ENCODE measurements at regions not wholly inside any gene's neighbourhood (a gene's known extent, or its start where the extent isn't known, plus 50 kb on each side); places are given as distances from the start of the nearest gene placed in this dataset.

DNA sequence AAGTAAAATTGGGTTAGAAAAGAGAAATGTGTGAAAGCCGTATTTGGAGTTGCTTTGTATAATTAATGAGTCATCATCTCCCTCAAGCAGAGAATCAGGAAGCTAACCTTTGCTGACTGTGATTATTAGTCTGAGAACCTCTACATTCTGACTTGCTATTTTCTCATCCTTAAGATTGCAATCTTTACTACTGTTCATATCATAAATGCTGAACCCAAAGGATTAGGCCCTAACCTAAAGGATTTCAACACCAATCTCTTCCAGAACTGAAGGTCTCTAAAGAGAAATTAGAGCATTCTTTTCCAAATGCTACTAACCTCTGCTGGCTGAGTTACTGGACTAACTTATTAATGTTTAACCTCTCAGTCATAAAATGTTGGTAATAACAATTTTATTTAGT is 538.1 kb upstream of the MEF2C start:
- H3K4me3 ChIP-seq (ENCODE audit: low read depth, low read length) = no peak overlapping the region
- TF ChIP-seq CTCF (IDR thresholded peaks at IDR 0.05; ENCODE audit: low read depth, low read length) = no peak

GRCh38 chr5:89418407-89419085 is 535.6 kb upstream of the MEF2C start:
- no peak for TF ChIP-seq CTCF (IDR thresholded peaks at IDR 0.05; ENCODE audit: low read depth, low read length)
- H3K4me3 ChIP-seq (ENCODE audit: low read depth, low read length) = no peak overlapping the region

DNA sequence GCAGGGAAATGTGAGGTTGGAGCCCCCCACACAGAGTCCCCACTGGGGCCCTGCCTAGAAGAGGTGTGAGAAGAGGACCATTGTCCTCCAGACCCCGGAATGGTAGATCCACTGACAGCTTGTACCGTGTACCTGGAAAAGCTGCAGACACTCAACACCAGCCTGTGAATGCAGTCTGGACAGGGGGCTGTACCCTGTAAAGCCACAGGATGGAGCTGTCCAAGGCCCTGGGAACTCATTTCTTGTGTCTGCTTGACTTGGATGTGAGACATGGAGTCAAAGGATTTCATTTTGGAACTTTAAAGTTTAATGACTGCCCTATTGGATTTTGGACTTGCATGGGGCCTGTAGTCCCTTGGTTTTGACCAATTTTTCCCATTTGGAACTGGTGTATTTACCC is 535.0 kb upstream of the MEF2C start:
- H3K4me3 ChIP-seq (ENCODE audit: low read depth, low read length) = no peak overlapping the region
- no peak for TF ChIP-seq CTCF (IDR thresholded peaks at IDR 0.05; ENCODE audit: low read depth, low read length)

- TF ChIP-seq CTCF (IDR thresholded peaks at IDR 0.05; ENCODE audit: low read depth, low read length) = no peak
- no peak overlapping the region for H3K4me3 ChIP-seq (ENCODE audit: low read depth, low read length)
These were observed 534.5 kb upstream of the MEF2C start for GRCh38 chr5:89417515-89417914.

GRCh38 chr5:89411891-89412290 is 528.9 kb upstream of the MEF2C start:
- TF ChIP-seq CTCF (IDR thresholded peaks at IDR 0.05; ENCODE audit: low read depth, low read length) = no peak

DNA sequence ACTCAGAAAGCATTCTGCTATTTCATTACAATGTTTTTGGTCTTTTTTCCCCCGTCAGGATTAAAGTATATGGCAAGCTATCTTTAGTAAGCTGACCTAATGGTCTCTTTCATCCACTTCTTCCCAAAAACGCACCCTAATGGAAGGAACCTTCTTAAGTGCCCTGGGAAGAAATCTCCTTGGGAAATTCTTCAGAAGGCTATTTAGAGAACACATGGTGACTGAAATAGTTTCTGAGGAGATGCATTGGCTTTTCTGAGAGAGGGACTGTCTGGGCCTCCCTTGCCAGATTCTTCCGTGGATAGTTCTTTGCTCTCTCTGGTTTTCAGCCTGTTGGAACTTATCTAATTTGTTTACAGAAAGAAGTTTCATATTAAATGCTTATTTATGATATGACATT is 524.1 kb upstream of the MEF2C start:
- H3K4me3 ChIP-seq (ENCODE audit: low read depth, low read length) = no peak overlapping the region
- no peak for TF ChIP-seq CTCF (IDR thresholded peaks at IDR 0.05; ENCODE audit: low read depth, low read length)

More at GRCh38 chr5:89411891-89412290, 528.9 kb upstream of the MEF2C start:
- H3K4me3 ChIP-seq (ENCODE audit: low read depth, low read length) = no peak overlapping the region

- no peak overlapping the region for H3K4me3 ChIP-seq (ENCODE audit: low read depth, low read length)
- no peak for TF ChIP-seq CTCF (IDR thresholded peaks at IDR 0.05; ENCODE audit: low read depth, low read length)
These were observed 518.7 kb upstream of the MEF2C start for GRCh38 chr5:89401659-89402058.

Measured in WI38 (cell line).